ENCODE measurements at regions not wholly inside any gene's neighbourhood (a gene's known extent, or its start where the extent isn't known, plus 50 kb on each side); places are given as distances from the start of the nearest gene placed in this dataset.
A peak's percentile ranks its signal among the peaks of the same experiment; 100 is the strongest.
"Not testable (repeated sequence)": the region's sequence is repeated elsewhere in the genome, so short reads cannot be mapped to it uniquely, and the experiment has no call there.

- DNase-seq (ENCODE audit: low read depth), result no peak
Observed at GRCh38 chr16:48003206-48003907, 152.4 kb downstream of the ABCC12 start.

DNA sequence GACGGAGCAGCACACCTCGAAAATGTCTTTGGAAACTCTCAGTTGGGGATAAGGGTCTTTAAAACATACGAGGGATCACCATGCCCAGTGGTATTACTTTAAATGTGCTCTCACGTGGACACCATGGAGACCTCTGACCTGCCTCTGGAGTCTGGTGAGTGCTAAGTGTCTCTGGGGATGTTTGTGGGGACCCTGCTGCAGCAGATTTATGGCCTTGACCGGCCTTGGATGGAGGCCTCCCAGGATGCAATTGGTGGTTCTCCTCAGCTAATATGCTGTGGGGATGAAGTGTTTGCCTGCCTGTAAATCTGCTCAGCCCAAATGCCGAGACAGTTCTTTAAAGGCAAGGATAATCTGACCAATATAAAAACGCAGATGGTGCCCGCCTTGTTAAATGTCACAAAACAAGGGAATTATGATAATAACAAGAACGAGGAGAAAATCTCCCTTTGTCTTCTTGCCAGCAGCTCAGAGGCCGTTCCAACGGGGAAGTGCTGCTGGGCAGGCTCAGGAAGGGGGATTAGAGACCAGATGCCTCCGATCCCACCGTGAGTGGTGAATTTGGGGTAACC is 154.4 kb downstream of the ABCC12 start:
- DNase-seq (ENCODE audit: low read depth), result no peak

DNA sequence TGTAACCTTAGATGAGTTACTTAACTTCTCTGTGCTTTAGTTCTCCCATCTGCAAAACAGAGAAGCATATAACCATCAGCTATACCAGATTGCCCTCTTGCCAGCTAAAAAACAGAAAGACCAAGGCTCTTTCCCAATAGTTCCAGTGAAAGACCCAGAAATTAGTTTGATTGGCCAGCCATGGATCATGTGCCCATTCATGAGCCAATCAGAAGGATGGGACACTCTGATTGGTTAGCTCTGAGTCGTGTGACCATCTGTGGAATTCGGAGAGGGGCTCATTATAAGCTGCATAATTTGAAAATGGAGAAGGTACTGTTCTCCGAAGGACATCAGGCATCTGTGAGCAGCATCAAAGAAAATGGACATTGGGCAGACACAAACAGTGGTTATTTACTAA is 155.2 kb downstream of the ABCC12 start:
- no peak for DNase-seq (ENCODE audit: low read depth)

- no peak for DNase-seq (ENCODE audit: low read depth)
Observed at GRCh38 chr16:47999595-47999994, 156.2 kb downstream of the ABCC12 start.

DNA sequence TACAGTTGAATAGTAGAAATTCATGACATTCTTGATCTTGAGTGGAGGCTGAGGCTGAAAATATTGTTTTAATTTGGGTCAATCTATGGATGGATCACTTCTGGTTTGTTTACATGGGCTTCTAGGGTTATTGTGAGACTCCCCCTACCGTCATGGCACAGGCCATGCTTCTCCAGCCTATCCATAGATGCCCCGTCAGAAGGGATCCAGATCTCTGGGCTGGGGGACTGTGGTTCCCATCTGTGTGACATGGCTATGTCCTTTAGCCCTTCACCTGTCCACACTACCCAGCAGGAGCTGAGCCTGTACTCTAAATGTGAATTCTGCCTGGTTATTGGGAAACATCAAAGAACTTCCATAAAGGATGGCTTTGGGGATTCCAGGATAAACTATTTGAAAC is 160.4 kb downstream of the ABCC12 start:
- no peak for DNase-seq (ENCODE audit: low read depth)

DNA sequence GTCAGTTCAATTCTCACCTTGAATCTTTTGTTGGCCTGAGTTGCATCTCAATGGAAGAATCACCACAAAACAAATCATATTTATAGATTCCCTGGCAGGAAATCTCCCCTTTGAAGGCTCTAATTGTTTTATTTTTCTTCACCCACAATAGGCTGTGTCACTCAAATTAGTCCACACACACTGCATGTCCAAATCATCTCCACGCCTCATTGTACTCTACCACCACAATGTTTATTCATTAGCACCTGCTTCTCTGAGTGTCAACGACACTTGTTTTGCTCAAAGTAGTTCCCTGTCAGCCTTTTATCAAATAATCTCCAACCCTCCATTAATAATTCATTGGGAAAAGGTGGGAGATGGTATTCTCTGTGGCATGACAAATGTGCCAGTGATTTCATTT is 164.3 kb downstream of the ABCC12 start:
- DNase-seq (ENCODE audit: low read depth), result no peak

DNA sequence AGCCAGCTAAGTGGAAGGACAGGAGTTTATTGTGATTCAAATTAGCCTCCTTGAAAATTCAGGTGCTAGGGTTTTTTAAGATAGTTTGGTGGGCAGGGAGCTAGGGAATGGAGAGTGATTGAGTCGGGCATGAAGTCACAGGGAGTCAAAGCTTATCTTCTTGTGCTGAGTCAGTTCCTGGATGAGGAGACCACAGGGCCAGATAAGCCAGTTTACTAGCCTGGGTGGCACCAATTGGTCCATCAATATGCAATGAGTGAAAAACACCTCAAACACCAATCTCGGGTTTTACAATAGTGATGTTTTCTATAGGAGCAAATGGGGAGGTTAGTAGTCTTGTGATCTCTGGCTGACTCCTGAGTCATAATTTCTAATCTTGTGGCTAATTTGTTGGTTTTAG is 165.1 kb downstream of the ABCC12 start:
- no peak for DNase-seq (ENCODE audit: low read depth)

- DNase-seq (ENCODE audit: low read depth), result no peak
Observed at GRCh38 chr16:47987136-47987535, 168.7 kb downstream of the ABCC12 start.

DNA sequence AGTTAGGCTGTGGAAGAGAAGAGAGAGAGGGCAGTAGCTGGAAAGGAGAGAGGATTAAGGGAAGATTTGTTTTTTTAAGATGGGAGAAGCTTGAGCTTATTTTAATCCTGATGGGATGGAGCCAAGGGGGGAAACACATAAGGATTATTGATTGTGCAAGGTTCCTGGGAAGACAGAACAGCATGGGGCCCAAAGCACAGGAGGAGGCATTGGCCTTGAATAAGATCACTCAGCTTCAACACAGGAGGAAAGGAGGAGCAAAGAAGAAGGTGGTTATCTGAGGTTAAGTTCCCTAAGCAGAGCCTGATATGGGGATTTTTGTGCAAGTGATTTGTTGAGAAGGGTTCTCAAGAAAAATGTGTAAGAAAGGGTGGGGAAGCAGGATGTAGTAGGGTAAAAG is 169.8 kb downstream of the ABCC12 start:
- DNase-seq (ENCODE audit: low read depth), result no peak

GRCh38 chr16:47984669-47985068 is 171.1 kb downstream of the ABCC12 start:
- DNase-seq (ENCODE audit: low read depth), result no peak

DNA sequence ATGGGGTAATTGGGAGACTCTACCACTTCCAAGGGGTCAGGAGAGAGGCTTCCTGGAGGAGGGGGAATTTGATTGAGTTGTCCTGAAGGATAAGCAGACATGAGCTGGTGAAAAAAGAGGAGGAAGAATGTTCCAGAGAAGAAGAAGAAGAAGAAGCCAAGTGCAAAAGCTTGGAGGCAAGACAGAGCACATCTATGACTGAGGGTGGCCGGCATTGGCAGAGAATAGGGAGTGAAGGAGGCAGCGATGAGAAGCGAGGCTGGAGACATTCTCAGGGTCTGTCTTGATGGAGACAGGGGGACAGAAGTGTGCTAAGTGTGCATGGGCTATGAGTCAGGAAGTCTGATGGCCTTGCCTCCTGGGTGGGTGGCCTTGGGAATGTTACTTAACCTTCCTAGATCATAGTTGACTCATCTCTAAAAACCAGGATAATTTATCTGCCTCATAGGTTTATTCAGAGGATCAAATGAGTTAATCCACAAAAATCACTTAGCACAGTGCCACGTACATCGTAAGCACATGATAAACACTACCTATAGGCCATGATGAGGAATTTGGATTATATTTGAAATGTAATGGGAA is 171.7 kb downstream of the ABCC12 start:
- no peak for DNase-seq (ENCODE audit: low read depth)

- no peak for DNase-seq (ENCODE audit: low read depth)
Observed at GRCh38 chr16:47980212-47980611, 175.6 kb downstream of the ABCC12 start.

GRCh38 chr16:47979616-47980182 is 176.1 kb downstream of the ABCC12 start:
- peak; percentile 6 for DNase-seq (ENCODE audit: low read depth)

- peak; percentile 5 for DNase-seq (ENCODE audit: low read depth)
Observed at GRCh38 chr16:47979164-47979520, 176.7 kb downstream of the ABCC12 start.

DNA sequence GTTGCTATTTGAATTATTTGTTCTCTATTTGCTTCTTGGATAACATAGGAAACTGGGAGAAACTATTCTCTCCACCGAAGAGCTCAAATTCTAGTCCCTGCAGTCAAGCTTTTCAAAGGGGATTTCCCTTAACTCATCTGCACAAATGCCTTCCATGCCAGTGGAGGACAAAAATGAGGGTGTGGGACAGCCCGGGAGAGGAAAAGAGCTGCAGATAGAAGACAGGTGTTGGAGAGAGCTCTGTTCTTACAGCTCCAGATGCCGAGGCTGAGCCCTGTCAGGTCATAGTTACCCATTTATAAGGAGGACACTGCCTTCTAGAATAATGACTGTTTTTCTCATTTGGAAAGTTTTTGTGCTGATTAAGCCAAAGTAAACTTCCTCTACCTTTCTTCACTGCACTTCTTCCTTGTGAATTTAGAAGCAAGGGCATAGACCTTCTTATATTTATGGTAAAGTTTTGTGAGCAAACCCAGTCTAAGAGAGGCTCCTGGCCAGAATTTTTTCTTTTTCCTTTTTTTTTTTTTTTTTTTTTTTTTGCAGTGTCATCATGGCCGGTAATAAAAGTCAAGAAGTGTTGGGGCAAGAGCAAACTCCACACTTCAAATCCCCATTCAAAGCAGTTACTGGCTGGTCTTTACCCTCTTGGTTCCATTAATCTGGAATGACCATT is 177.2 kb downstream of the ABCC12 start:
- DNase-seq (ENCODE audit: low read depth), result no peak

DNA sequence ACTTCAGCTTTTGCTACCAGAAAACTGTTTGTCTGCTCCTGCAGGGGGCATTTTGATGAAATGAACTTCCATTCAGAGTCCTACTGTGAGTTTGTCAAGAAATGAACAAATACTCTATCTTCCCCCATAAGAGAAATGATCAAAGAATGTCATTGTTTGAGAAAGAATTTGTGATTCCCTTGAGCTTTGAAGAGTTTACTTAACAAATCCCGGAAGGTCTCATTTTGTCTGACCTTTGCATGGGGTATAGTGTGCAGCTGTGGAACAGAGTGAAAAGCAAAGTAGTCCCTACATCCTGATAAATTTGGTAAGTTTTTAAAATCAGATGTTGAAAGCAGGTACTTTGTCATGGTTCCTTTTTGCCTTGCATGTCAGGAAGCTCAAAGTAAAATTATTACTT is 178.0 kb downstream of the ABCC12 start:
- DNase-seq (ENCODE audit: low read depth), result no peak

DNA sequence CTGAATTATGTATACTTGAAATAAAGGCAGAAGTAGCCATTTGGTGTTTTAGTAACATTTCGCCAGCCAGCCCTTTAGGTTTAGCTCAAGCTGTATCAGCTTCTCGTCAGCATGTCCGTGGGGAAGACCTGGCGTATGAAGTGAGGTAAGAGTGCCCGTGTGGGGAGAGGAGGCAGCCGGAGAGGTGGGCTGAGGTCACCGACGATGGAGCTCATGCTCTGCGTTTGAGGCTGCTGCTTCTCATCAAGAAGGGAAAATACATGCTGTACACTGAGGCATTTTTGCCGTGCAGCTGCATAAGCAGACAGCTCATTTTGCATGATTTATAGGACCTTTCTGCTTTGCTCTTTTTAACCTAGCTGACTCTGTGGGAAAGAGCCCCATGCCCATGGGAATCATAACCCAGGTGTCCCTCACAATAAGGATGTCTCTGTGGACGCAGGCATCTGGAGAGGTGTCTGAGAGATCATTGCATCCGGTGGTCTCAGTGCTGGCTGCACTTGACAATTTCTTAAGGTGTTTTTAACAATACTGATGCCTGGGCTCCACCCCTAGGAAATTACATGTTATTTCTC is 179.1 kb downstream of the ABCC12 start:
- no peak for DNase-seq (ENCODE audit: low read depth)

DNA sequence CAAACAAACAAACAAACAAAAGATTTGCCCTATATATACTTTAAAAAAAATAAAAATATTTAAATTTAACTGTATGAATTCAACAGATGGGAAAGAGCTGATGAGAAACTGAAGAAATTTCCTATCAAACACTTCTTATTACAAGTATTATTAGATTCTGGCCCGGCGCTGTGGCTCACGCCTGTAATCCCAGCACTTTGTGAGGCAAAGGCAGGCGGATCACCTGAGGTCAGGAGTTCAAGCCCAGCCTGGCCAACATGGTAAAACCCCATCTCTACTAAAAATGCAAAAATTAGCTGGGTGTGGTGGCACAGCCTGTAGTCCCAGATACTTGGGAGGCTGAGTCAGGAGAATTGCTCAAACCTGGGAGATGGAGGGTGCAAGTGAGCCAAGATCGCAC is 180.8 kb downstream of the ABCC12 start:
- DNase-seq (ENCODE audit: low read depth), result not testable (repeated sequence)

DNA sequence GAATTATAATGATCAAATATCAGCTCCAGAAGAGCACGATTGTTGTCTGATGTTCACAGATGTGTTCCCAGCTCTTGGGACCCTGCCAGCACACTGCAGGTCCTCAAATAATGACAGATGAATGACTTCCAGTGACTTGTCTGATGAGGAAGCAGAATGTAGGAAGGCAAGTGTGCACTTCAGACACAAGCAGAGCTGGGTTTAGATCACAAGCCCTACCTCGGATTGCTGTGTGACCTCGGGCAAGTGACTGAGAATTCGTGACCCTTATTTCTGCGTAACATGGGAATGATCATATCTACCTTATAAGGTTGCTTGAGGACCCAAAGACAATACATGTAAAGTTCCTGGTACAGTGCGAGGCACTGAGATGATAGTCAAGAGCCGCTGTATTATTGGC is 182.2 kb downstream of the ABCC12 start:
- DNase-seq (ENCODE audit: low read depth), result no peak

DNA sequence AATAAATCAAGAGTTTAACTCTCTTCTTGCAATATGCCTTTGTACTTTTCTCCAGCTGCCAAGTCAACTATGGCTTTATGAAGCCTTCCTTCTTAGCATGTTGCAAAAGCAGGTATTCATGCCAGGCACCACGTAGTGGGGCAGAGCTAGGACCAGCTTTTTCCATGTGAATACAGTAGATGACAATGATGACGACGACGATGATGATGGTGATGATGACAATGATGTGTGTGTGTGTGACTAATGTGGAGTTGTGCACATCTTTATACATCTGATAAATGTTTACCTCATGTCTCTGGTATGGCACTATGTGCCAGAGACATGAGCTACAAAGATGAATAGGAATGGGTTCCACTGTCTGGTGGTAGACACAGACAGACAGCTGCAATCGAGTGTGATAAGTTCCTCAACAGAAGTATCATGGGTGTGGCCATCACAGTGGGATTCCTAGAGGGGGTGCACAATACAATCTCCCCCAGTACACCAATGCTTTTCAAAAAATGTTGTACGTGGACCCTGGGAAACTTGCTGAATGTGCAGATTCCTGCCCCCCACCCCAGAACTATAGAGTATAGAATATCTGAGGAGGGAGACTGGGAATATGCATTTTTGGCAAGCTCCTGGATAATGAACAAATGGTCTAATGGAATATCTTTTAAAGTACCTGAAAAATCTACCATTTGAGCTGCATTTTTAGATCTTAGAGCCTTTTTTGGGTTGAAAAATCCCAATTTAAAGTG is 183.4 kb downstream of the ABCC12 start:
- DNase-seq (ENCODE audit: low read depth), result no peak

DNA sequence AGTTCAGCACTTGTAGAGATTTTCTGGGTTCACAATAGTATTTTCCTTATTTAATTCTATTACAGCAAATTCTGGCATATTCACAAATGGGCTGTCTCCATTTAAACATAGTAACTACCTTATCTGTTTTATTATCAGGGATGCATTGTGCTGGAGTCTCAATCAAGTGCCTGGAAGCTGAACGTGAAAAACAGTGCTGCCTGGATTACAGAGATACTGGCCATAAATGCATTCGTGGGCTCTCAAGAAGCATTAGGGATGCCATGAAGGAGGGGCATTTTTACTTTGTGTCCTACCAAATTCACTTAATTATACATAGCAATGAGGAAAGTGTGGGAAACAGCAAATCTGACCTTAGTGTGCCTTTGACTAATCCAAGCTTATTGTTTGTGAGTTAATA is 184.6 kb downstream of the ABCC12 start:
- DNase-seq (ENCODE audit: low read depth), result no peak

Data from EH (cell line).